Right hindlimb (tissue), 1 donor: ENCODE measurements at regions not wholly inside any gene's neighbourhood (a gene's known extent, or its start where the extent isn't known, plus 50 kb on each side); places are given as distances from the start of the nearest gene placed in this dataset.
"Not testable (repeated sequence)": the region's sequence is repeated elsewhere in the genome, so short reads cannot be mapped to it uniquely, and the experiment has no call there.

Experiments used
- DNase-seq: peaks from one replicate; pipeline ENCODE4 v3.0.0-alpha.2; 2018

- no peak for DNase-seq
Observed at GRCh38 chr6:156437121-156437879, 339.9 kb upstream of the ARID1B start.

GRCh38 chr6:156434795-156435190 lies 342.4 kb upstream of the ARID1B start:
- no peak for DNase-seq

GRCh38 chr6:156434049-156434794 lies 343.0 kb upstream of the ARID1B start:
- DNase-seq, result no peak

GRCh38 chr6:156432543-156432942 lies 344.6 kb upstream of the ARID1B start:
- DNase-seq, result no peak

GRCh38 chr6:156430386-156430785 lies 346.8 kb upstream of the ARID1B start:
- no peak for DNase-seq

- DNase-seq, result no peak
Observed at GRCh38 chr6:156427345-156427744, 349.8 kb upstream of the ARID1B start.

GRCh38 chr6:156425359-156426020 lies 351.7 kb upstream of the ARID1B start:
- no peak for DNase-seq

GRCh38 chr6:156423829-156424228 lies 353.3 kb upstream of the ARID1B start:
- DNase-seq, result no peak

- DNase-seq, result no peak
Observed at GRCh38 chr6:156423075-156423474, 354.1 kb upstream of the ARID1B start.

- no peak for DNase-seq
Observed at GRCh38 chr6:156421933-156422332, 355.2 kb upstream of the ARID1B start.

- DNase-seq, result not testable (repeated sequence)
Observed at GRCh38 chr6:156421301-156421700, 355.9 kb upstream of the ARID1B start.

GRCh38 chr6:156420172-156420993 lies 356.8 kb upstream of the ARID1B start:
- no peak for DNase-seq

GRCh38 chr6:156419594-156419993 lies 357.6 kb upstream of the ARID1B start:
- no peak for DNase-seq

GRCh38 chr6:156418253-156418652 lies 358.9 kb upstream of the ARID1B start:
- no peak for DNase-seq

GRCh38 chr6:156416391-156416790 lies 360.8 kb upstream of the ARID1B start:
- no peak for DNase-seq

GRCh38 chr6:156413154-156413553 lies 364.0 kb upstream of the ARID1B start:
- no peak for DNase-seq

GRCh38 chr6:156410649-156411048 lies 366.5 kb upstream of the ARID1B start:
- DNase-seq, result no peak

- DNase-seq, result no peak
Observed at GRCh38 chr6:156408655-156409054, 368.5 kb upstream of the ARID1B start.

- DNase-seq, result no peak
Observed at GRCh38 chr6:156407334-156407733, 369.8 kb upstream of the ARID1B start.

- no peak for DNase-seq
Observed at GRCh38 chr6:156406688-156407087, 370.5 kb upstream of the ARID1B start.

- DNase-seq, result no peak
Observed at GRCh38 chr6:156406099-156406498, 371.1 kb upstream of the ARID1B start.

- no peak for DNase-seq
Observed at GRCh38 chr6:156402628-156403027, 374.6 kb upstream of the ARID1B start.

GRCh38 chr6:156402227-156402626 lies 375.0 kb upstream of the ARID1B start:
- DNase-seq, result no peak
